GM13976 (cell line): ENCODE measurements at regions not wholly inside any gene's neighbourhood (a gene's known extent, or its start where the extent isn't known, plus 50 kb on each side); places are given as distances from the start of the nearest gene placed in this dataset.

Source experiments
- DNase-seq: peaks from one replicate; pipeline ENCODE4 v3.0.0; 2012; ENCODE audit warnings: low spot score
- CTCF ChIP-seq: IDR thresholded peaks from 2 replicates; pipeline ENCODE4 v1.5.1; 2012; ENCODE audit warnings: borderline replicate concordance, mild to moderate bottlenecking; ENCODE audit not compliant: insufficient read depth; ENCODE audit errors: extremely low read depth, missing control alignments, control extremely low read depth
- in situ Hi-C: fragments of 300-500 bp; cut with MboI; formaldehyde crosslinking; loops from one replicate; pipeline ENCODE4 v1.12.0; 2022; ENCODE audit warnings: low sequenced_read_pairs, mixed read lengths, inconsistent platforms; ENCODE audit not compliant: unreplicated experiment

GRCh38 chr6:44681761-44682160 lies 294.3 kb downstream of the CDC5L start:
- no peak for DNase-seq
- in situ Hi-C loops: no loop called here
- no peak for TF ChIP-seq CTCF

- DNase-seq: no peak
- TF ChIP-seq CTCF: no peak
- in situ Hi-C loops: no loop called here
These were observed 294.8 kb downstream of the CDC5L start for GRCh38 chr6:44682280-44682679.

GRCh38 chr6:44682987-44683779 lies 295.7 kb downstream of the CDC5L start:
- no peak for DNase-seq
- no peak for TF ChIP-seq CTCF
- in situ Hi-C loops: no loop called here

DNA sequence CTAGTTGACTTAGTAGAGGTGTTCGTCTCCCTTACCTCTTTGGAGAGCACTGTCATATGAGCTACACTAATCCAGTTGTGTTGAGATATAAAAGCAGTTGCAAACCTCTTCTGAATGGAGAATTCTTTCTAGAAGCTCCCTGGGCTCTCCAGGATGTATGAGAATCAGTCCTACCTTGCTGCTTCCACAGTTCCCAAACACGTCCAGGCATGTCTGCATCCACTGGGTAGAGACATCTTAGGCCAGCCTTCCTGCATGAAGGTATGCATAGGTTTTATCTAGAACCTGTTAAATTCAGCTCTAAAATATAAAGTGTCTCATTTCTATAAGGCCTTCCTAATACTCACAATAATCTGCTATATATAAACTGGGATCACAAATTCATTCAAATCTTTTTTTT lies 297.7 kb downstream of the CDC5L start:
- TF ChIP-seq CTCF: no peak
- DNase-seq: no peak
- in situ Hi-C loops: no loop called here

GRCh38 chr6:44696099-44696498 lies 308.6 kb downstream of the CDC5L start:
- in situ Hi-C loops: no loop called here
- no peak for TF ChIP-seq CTCF
- DNase-seq: no peak

GRCh38 chr6:44696686-44697085 lies 309.2 kb downstream of the CDC5L start:
- in situ Hi-C loops: no loop called here
- DNase-seq: no peak

More at GRCh38 chr6:44696686-44697085, 309.2 kb downstream of the CDC5L start:
- TF ChIP-seq CTCF: no peak
